HepG2 (cell line): ENCODE measurements at regions not wholly inside any gene's neighbourhood (a gene's known extent, or its start where the extent isn't known, plus 50 kb on each side); places are given as distances from the start of the nearest gene placed in this dataset.

Source experiments
- GATA4 ChIP-seq: sonication (generic); IDR thresholded peaks from 2 replicates; pipeline ENCODE4 v1.6.1; 2016; ENCODE audit warnings: antibody characterized with exemption, low read depth, borderline replicate concordance
- KIAA2018 ChIP-seq: sonication (generic); formaldehyde crosslinking; IDR thresholded peaks from 2 replicates; pipeline ENCODE4 v1.5.0; 2020; ENCODE audit warnings: mild to moderate bottlenecking, missing genetic modification reagents, borderline replicate concordance
- NFE2L1 ChIP-seq: sonication (generic); formaldehyde crosslinking; IDR thresholded peaks from 2 replicates; pipeline ENCODE4 v1.4.0; 2020; ENCODE audit warnings: missing genetic modification reagents, mild to moderate bottlenecking, borderline replicate concordance
- ZNF317 ChIP-seq: sonication (generic); formaldehyde crosslinking; IDR thresholded peaks from 2 replicates; pipeline ENCODE4 v1.5.0; 2020; ENCODE audit warnings: mild to moderate bottlenecking, missing genetic modification reagents
- TF ChIP-seq, protein P1 (sequence below): sonication (generic); formaldehyde crosslinking; IDR thresholded peaks from 2 replicates; pipeline ENCODE4 v1.5.1; 2020; ENCODE audit warnings: mild to moderate bottlenecking, missing genetic modification reagents, borderline replicate concordance

- TF ChIP-seq KIAA2018 (CRISPR knock-in tag), result no peak
- TF ChIP-seq, protein P1, sequence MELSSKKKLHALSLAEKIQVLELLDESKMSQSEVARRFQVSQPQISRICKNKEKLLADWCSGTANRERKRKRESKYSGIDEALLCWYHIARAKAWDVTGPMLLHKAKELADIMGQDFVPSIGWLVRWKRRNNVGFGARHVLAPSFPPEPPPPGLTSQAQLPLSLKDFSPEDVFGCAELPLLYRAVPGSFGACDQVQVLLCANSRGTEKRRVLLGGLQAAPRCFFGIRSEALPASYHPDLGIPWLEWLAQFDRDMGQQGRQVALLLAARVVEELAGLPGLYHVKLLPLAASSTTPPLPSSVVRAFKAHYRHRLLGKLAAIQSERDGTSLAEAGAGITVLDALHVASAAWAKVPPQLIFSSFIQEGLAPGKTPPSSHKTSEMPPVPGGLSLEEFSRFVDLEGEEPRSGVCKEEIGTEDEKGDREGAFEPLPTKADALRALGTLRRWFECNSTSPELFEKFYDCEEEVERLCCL, result no peak
- no peak for TF ChIP-seq NFE2L1 (CRISPR knock-in tag)
- TF ChIP-seq GATA4, result no peak
- TF ChIP-seq ZNF317 (CRISPR knock-in tag), result no peak
Observed at GRCh38 chr20:12241065-12241464, 323.4 kb downstream of the BTBD3 start (continued).
